Amniotic epithelial cell (primary cell): ENCODE measurements at regions not wholly inside any gene's neighbourhood (a gene's known extent, or its start where the extent isn't known, plus 50 kb on each side); places are given as distances from the start of the nearest gene placed in this dataset.

Experiments
- DNase-seq: peaks from one replicate; pipeline ENCODE4 v3.0.0-alpha.2; 2010; ENCODE audit warnings: low read depth

DNA sequence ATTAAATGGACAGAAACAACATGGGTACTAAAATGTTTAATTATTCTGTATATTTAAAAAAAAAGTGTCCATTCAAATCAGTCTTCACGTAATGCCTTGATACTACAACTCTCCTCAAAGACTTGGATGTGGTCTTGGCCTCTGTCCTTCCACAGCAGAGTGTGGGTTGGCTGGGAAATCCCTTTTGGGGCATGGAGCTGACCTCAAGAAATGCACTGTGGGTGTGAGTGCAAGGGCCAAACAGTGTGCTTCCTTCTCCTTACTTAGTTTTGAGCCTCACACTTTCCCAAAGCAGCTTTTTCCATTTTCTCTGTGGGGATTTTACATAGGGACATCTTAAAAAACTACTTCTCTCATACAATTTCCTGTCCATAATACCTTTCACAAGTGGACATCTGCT is 607.4 kb downstream of the EFNB2 start:
- DNase-seq, result no peak

DNA sequence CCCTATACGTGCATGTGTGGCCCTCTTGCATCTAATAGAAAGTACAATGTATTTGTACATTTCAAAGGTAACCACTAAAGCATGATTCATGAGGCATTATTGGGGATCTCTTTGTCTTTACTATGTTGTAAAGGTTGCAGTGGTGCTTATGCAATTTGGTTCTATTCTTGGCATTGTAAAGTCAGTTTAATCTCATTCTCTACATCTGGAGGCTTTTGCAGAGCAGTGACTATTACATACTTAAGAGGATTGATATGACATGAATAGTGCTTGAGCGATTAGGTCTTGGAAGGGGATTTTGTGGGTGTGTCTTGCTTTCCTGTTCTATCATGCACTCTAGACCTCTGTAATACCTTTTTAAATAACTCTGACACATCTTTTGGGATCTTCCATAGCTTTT is 610.0 kb downstream of the EFNB2 start:
- peak; percentile 97 for DNase-seq

GRCh38 chr13:105921711-105922110 is 613.8 kb downstream of the EFNB2 start:
- no peak for DNase-seq

GRCh38 chr13:105920370-105920769 is 615.1 kb downstream of the EFNB2 start:
- DNase-seq, result peak; percentile 80

- peak; percentile 71 for DNase-seq
Measured at GRCh38 chr13:105918842-105919741, 616.4 kb downstream of the EFNB2 start.

DNA sequence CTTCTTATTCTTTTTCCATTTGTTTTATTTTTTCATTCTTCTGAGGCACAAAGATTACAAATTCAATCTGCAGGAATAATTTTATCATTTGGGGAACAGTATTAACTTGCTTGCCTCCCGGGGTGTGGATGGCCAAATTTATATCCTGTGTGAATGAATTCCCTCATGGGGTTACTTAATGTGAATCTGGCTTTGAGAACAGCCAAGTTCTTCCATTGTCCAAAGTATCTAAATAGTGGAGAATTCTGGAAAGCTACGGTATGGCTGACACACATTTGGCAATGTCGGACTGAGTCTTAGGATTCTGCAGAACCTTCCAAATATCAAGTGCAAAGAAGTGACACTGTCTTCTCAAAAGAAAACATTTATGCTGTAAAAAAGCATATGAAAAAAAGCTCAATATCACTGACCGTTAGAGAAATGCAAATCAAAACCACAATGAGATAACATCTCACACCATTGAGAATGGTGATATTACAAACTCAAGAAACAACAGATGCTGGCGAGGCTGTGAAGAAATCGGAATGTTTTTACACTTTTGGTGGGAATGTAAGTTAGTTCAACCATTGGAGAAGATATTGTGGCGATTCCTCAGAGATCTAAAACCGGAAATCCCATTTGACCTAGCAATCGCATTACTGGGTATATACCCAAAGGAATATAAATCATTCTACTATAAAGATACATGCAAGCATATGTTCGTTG is 620.2 kb downstream of the EFNB2 start:
- no peak for DNase-seq

- DNase-seq, result peak; percentile 55
Measured at GRCh38 chr13:105914291-105915036, 621.0 kb downstream of the EFNB2 start.

GRCh38 chr13:105908586-105908985 is 626.9 kb downstream of the EFNB2 start:
- DNase-seq, result no peak

DNA sequence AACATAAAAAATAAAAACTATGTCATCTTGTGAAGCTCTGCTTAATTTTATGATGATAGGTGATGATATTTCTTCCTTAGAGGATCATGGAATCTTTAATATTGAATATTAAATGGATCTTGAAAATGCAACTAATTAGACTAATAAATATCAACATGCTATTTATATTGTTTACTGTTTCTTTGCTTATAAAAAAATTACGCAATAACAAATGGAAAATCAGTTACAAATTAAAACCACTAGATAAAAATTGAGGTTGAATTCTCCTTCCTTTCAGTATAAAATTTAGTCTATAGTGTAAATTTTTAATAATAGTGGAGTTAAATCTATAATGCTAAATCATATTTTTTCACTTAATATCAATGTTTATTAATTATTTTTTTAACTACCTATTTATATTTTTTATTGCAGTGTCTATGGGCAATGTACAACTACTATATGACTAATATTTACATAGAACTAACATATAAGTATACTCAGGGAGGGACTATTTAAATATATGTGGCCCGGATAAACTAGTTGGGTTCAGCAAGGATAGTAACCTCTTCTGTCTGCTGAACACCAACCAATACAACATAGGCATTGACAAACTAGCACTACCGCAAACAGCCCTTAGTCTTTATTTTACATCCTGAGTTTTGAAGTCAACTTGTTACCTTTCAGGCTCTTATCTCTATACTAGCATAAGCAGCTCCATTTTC is 628.0 kb downstream of the EFNB2 start:
- no peak for DNase-seq

DNA sequence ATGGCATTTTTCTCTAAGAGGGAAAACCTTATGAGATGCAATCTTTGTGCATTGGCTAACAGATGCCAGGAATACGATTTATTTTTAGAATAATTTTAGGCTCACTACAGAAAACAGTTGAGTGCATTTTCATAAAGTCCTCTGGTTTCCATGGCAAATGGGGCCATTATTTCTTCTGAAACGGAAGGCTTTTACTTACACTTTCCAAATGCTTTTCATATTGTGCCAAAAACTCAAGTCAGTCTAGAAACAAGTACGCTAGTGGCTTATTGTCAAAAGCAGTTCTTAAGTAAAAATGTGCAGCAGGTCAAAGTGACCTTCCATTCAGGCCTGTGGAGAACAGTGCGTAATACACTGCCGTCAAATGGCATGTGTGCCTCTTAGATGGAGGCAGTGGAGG is 628.7 kb downstream of the EFNB2 start:
- no peak for DNase-seq

DNA sequence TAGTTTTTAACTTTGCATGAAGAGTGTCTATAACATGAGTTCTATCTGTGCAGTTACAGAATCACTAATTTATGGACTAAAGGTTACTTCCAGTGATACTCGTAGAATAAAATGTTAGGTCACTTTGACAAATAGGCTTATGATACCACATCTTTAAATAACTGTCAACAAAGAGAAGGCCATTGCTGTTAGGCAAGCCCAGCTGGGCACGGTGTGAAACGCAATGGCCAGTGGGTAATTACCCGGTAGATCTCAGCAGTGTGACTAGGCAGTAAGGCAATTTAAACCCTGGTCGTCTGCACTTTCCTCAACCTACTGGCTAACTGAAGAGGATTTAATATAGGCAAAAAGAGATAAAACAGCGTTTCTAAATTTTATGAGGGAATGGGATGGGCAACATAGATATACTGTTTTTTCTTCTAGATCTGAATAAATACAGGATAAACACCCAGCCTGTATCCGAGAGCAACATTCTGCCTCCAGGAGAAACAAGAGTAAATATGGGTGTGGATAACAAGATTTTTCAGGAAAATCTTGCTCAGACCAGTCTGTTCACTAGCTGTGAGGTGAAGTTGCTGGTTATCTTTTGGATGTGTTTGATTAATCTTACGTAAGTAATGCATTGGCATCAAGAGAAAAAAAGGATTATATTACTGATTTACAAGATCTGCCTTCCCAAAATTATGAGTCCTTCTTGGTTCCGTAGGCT is 631.3 kb downstream of the EFNB2 start:
- no peak for DNase-seq

DNA sequence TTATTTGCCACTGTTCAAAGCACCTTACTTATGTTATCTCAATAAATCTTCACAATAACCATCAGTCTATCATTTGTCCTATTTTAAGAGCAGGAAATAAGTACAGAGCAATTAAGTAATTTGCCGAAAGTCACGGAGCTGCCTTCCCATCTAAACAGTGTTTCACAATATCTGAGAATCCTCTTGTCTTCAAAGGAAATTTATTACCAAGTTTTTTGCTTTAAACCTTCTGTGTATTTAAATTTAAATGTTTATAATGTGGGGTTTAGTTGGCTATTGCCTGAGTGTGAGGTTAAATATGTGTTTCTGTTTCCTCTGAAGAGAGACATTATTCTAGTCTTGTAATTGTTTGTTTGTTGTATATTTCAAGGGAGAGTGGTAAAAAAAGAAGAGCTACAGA is 633.1 kb downstream of the EFNB2 start:
- DNase-seq, result no peak

DNA sequence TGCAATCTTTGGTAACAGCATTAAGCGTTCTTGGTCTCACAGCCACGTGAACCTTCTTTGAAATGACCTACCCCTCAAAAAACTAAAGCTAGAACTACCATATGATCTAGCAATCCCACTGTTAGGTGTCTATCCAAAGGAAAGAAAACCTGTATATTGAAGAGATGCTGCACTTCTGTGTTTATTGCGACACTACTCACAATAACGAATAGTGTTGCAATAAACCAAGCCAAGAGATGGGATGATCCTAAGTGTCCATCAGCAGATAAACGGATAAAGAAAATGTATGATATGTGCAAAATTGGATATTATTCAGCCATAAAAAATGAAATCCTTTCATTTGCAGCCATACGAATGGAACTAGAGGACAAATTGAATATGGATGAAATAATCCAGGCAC is 637.9 kb downstream of the EFNB2 start:
- no peak for DNase-seq

- peak; percentile 47 for DNase-seq
Measured at GRCh38 chr13:105894697-105895096, 640.8 kb downstream of the EFNB2 start.

- no peak for DNase-seq
Measured at GRCh38 chr13:105890509-105890908, 645.0 kb downstream of the EFNB2 start.

DNA sequence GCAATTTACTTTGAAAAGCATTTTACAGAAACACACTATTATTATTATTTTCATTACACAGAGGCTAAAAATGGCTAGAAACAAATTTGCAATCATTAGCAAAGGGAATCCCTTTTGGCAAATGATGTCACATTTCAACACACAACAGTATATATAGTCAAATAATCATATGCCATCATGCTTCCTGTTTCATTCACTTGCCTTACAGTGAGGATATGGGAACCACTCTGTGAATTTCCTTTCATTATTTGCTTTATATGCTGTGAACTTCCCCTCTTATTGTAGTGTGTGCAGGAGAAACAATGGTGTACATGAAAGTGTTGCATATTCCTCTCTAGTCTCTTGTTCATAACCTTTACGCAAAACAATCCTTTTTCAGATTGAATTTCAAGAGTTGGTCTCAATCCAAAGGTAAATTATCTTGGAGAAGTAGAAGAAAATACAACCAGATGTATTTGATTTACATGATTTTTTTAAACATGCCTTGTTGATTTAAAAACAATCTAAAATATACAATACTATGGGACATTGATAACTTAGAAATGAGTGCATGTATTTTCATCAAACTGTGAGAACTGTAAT is 657.3 kb downstream of the EFNB2 start:
- no peak for DNase-seq

DNA sequence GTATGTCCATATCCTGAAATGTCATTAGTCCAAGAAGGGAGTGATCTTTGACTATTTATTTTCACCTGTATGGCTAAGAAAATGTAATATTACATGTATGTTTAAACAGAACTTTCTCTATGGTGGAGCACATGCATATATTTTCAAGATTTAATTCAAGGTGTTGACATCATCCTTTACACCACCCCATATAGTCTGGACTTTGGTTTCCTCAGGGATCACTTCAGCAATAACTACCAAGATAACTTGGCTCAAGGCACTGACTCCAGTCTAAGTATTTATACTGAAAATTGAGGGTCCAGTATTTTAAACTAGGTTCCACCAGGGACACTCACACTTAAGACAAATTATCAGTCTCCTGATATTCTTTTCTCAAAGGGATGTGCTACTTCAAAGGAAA is 660.6 kb downstream of the EFNB2 start:
- no peak for DNase-seq

- no peak for DNase-seq
Measured at GRCh38 chr13:105871768-105872167, 663.7 kb downstream of the EFNB2 start.

GRCh38 chr13:105871326-105871725 is 664.1 kb downstream of the EFNB2 start:
- DNase-seq, result no peak

DNA sequence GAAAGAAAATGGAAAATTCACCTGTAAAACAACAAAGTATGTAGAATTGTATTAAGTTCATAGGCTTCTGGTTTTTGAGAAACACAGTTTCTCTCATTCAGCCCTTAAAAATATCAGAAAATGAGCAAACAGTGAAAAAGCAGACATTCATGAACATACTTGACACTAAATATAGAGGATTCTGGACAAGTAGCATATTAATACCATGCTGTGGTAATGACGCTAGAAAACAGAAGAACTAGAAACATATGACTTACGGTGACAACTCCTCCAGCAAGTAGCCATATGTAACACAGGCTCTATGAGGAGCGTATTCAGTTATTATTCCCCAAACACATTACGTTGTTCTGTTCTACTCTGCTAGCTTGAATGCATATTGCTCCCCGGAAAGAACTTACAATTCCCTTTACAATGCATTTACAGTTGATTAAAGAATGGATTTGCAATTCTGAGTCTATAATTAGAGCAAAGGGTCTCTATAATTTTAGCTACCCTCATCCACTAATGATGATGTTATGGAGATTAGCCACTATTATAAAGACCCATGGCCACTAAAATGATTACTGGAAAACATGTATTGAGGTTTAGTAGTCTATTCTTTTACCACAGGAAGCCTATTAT is 672.1 kb downstream of the EFNB2 start:
- no peak for DNase-seq

GRCh38 chr13:105848494-105848893 is 687.0 kb downstream of the EFNB2 start:
- no peak for DNase-seq
